Spleen (tissue), 11 donors: ENCODE measurements at regions not wholly inside any gene's neighbourhood (a gene's known extent, or its start where the extent isn't known, plus 50 kb on each side); places are given as distances from the start of the nearest gene placed in this dataset.

Experiments
- DNase-seq: peaks from one replicate; pipeline ENCODE4 v3.0.0-alpha.2; 2020
- H3K27ac ChIP-seq, 8 donors: fragments of 200-600 bp; sonication (generic) in 7 of 8; 1 replicate in 4 of 8; 2 replicates in 4 of 8; pipeline versions ENCODE4 v1.5.0 to v1.8.0; 2016 to 2021; ENCODE audit warnings: inconsistent platforms in 4 of 8, mild to moderate bottlenecking in 4 of 8, moderate library complexity in 1 of 8
- H3K27me3 ChIP-seq, 7 donors: fragments of 200-600 bp; sonication (generic) in 6 of 7; replicated peaks in 1 of 7; 1 replicate in 4 of 7; 2 replicates in 3 of 7; pipeline versions ENCODE4 v1.5.0 to v1.8.0; 2016 to 2021; ENCODE audit warnings: inconsistent platforms in 3 of 7, mild to moderate bottlenecking in 1 of 7
- H3K36me3 ChIP-seq, 6 donors: fragments of 200-600 bp; sonication (generic) in 5 of 6; 1 replicate in 4 of 6; 2 replicates in 2 of 6; pipeline versions ENCODE4 v1.5.0 to v1.8.0; 2016 to 2021; ENCODE audit warnings: inconsistent platforms in 2 of 6
- H3K4me1 ChIP-seq, 6 donors: fragments of 200-600 bp; sonication (generic) in 5 of 6; 1 replicate in 3 of 6; 2 replicates in 3 of 6; pipeline versions ENCODE4 v1.5.0 to v1.8.0; 2016 to 2021; ENCODE audit warnings: inconsistent platforms in 3 of 6
- H3K4me3 ChIP-seq, 8 donors: fragments of 200-600 bp; sonication (generic) in 7 of 8; 1 replicate in 4 of 8; 2 replicates in 4 of 8; pipeline versions ENCODE4 v1.5.0 to v1.8.0; 2016 to 2021; ENCODE audit warnings: inconsistent platforms in 4 of 8, mild to moderate bottlenecking in 4 of 8, moderate library complexity in 2 of 8
- H3K9me3 ChIP-seq, 8 donors: fragments of 200-600 bp; sonication (generic) in 7 of 8; 1 replicate in 4 of 8; 2 replicates in 4 of 8; pipeline versions ENCODE4 v1.5.0 to v1.8.0; 2016 to 2021; ENCODE audit warnings: inconsistent platforms in 4 of 8
- POLR2A ChIP-seq, 3 donors: fragments of 450-650 bp; IDR thresholded peaks; one replicate each; pipeline ENCODE4 v1.5.1; 2017; ENCODE audit warnings: antibody characterized with exemption in 3 of 3, mild to moderate bottlenecking in 1 of 3
- POLR2AphosphoS5 ChIP-seq, 3 donors: sonication (generic); formaldehyde crosslinking; IDR thresholded peaks; one replicate each; pipeline ENCODE4 v1.5.1; 2017; ENCODE audit warnings: antibody characterized with exemption in 3 of 3
- WGBS, 5 donors: extraction: QIAGEN DNeasy Blood & Tissue Kit in 3 of 5; methylation state at CpG; one replicate each; pipeline versions ENCODE4 v1.1.5 to v1.1.7; 2013 to 2018; 5-methylcytosine and 5-hydroxymethylcytosine counted together
- intact Hi-C: fragments of 100-400 bp; cut with DNase I; formaldehyde crosslinking; loops from one replicate; pipeline ENCODE4 v1.15.0; 2023; ENCODE audit warnings: low total_unique reads
- TF ChIP-seq, protein P1 (sequence below), 11 experiments: fragments of 200-600 bp in 7 of 11; fragments of 450-650 bp in 4 of 11; sonication (generic) in 4 of 11; IDR thresholded peaks in 8 of 11; conservative IDR thresholded peaks in 3 of 11; 1 replicate in 7 of 11; 2 replicates in 4 of 11; pipeline versions ENCODE4 v1.4.0 to v1.8.0; 2016 to 2021; ENCODE audit warnings: antibody characterized with exemption in 11 of 11, inconsistent platforms in 4 of 11, mild to moderate bottlenecking in 1 of 11
- donor health status: healthy with polysubstance abuse.
- donor health status: DM: no; HTN: no; CAD: no; lungs with moderate emphysema.
- donor health status: DM: no; HTN: no; CAD: no.
- donor health status: Bipolar disorder and iron deficiency.
- donor health status: healthy.
- donor health status: DM: no; HTN: no; CAD: no.
- donor health status: DM: yes; HTN: yes; CAD: no.

DNA sequence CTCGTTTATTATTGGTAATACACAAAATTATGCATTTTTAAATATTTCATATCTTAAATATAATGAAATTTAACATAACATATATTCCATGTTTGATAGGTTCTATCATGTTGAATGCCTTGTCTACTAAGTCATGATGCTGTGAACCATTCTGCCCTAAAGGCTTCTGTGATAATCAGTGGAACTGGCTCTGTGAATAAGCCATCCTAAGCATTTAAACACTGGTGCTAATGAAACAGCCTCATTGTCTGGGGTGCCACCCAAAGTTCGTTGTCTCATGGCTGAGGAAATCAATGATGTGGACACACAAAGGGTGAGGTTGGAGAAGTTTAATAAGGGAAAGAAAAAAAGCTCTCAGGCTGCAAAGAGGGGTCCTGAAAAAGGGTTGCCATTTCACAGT, 264.7 kb upstream of the ZRANB2 start:
- 50 to 72% (median 62%) methylated on average over 2 of the region's 2 CpGs for WGBS, 5 donors
- Histone ChIP-seq H3K4me3 (no peak overlapping the region), H3K27me3 (no peaks in the 10 kb centered on the region), H3K27ac (no peak overlapping the region), H3K36me3 (no peaks in the 10 kb centered on the region), H3K4me1 (no peaks in the 10 kb centered on the region), H3K9me3 (peaks cover 0 to 41% (median 27%) of the 10 kb centered on the region in 8 donors)
- DNase-seq, result no peak
- TF ChIP-seq, protein P1, sequence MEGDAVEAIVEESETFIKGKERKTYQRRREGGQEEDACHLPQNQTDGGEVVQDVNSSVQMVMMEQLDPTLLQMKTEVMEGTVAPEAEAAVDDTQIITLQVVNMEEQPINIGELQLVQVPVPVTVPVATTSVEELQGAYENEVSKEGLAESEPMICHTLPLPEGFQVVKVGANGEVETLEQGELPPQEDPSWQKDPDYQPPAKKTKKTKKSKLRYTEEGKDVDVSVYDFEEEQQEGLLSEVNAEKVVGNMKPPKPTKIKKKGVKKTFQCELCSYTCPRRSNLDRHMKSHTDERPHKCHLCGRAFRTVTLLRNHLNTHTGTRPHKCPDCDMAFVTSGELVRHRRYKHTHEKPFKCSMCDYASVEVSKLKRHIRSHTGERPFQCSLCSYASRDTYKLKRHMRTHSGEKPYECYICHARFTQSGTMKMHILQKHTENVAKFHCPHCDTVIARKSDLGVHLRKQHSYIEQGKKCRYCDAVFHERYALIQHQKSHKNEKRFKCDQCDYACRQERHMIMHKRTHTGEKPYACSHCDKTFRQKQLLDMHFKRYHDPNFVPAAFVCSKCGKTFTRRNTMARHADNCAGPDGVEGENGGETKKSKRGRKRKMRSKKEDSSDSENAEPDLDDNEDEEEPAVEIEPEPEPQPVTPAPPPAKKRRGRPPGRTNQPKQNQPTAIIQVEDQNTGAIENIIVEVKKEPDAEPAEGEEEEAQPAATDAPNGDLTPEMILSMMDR (IDR thresholded peaks at IDR 0.05 in 8 of 11, conservative IDR thresholded peaks at IDR 0.05 in 3 of 11), result no peak
- TF ChIP-seq POLR2A (IDR thresholded peaks at IDR 0.05), result no peak
- TF ChIP-seq POLR2AphosphoS5 (IDR thresholded peaks at IDR 0.05), result no peak
- intact Hi-C loops, result no loop called here

DNA sequence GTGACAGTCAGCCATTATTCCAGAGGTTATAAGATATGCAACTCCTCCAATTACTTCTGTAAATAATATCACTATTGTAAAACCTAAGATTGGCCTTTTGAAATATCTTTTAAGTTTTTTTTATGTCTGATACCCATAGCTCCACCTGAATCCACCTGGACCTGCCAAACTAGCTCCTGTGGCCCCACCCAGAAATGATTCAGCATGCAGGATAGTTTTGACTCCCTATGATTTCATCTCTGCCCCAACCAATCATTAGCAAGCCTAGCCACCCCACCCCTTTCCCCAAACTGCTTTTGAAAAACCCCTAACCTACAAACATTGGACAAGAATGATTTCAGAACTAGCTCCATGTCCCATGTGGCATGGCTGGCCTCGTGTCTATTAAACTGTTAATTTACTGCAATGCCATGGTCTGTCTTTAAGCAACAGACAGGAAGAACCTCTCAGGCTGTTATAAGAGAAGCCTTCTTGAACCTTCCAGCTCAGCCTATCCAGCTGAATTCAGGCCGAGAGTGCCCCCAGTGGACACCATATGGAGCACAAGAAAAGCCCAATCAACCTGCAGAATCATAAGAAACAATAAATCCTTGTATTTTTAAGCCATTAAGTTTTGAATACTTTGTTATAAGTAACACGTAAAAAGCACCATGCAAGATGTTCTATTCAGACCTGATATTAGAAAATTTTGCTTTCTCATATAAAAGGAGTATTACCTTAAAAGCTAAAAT, 263.0 kb upstream of the ZRANB2 start:
- no peak for DNase-seq
- TF ChIP-seq, protein P1 (IDR thresholded peaks at IDR 0.05 in 8 of 11, conservative IDR thresholded peaks at IDR 0.05 in 3 of 11), result no peak
- no peak for TF ChIP-seq POLR2A (IDR thresholded peaks at IDR 0.05)
- no peak for TF ChIP-seq POLR2AphosphoS5 (IDR thresholded peaks at IDR 0.05)
- intact Hi-C loops, result no loop called here
- Histone ChIP-seq H3K27ac (no peak overlapping the region), H3K9me3 (peaks cover 0 to 57% (median 44%) of the 10 kb centered on the region in 8 donors), H3K27me3 (no peaks in the 10 kb centered on the region), H3K4me1 (no peaks in the 10 kb centered on the region), H3K4me3 (no peak overlapping the region), H3K36me3 (no peaks in the 10 kb centered on the region)
- 59 to 70% (median 62%) methylated on average over 3 of the region's 3 CpGs for WGBS, 5 donors

DNA sequence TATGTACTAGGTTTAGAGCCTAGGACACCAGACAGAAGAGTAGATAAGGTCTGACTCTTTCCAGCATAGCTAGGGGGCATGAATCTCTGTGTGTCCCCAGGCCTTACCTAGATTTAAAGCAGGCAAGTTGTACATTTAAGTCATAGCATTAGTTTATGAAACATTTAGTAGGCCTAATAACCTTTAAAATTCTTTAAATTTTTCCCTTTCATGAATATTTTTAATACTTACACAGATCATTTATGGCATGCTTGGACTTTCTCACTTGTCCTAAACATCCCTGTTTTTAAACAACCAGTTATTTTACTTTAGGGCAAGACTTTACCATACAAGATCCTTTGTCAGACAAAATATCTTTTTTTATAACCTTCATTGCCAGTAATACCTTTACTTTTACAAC, 258.4 kb upstream of the ZRANB2 start:
- Histone ChIP-seq H3K27ac (no peak overlapping the region), H3K36me3 (no peaks in the 10 kb centered on the region), H3K9me3 (peaks cover 0 to 76% (median 67%) of the 10 kb centered on the region in 8 donors), H3K4me3 (no peak overlapping the region), H3K4me1 (no peaks in the 10 kb centered on the region), H3K27me3 (no peaks in the 10 kb centered on the region)
- no peak for DNase-seq
- intact Hi-C loops, result no loop called here
- TF ChIP-seq, protein P1 (IDR thresholded peaks at IDR 0.05 in 8 of 11, conservative IDR thresholded peaks at IDR 0.05 in 3 of 11), result no peak
- TF ChIP-seq POLR2AphosphoS5 (IDR thresholded peaks at IDR 0.05) (no peak), POLR2A (IDR thresholded peaks at IDR 0.05) (no peak)

DNA sequence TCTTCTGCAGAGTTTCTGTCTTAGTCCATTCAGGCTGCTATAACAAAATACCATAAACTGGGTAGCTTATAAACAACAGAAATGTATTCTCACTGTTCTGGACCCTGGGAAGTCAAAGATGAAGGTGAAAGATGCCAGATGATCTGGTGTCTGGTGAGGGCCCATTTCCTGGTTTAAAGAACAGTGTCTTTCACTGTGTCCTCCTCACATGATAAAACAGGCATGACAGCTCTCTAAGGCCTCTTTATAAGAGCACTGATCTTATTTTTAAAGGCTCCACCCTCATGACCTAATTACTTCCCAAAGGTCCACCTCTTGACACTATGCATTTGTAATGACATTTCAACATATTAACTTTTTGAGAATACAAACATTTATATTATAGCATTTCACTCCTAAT, 250.2 kb upstream of the ZRANB2 start:
- Histone ChIP-seq H3K27me3 (no peaks in the 10 kb centered on the region), H3K36me3 (no peaks in the 10 kb centered on the region), H3K9me3 (peaks cover 0 to 54% (median 23%) of the 10 kb centered on the region in 8 donors), H3K4me3 (no peak overlapping the region), H3K4me1 (no peaks in the 10 kb centered on the region), H3K27ac (no peak overlapping the region)
- DNase-seq, result no peak
- TF ChIP-seq, protein P1 (IDR thresholded peaks at IDR 0.05 in 8 of 11, conservative IDR thresholded peaks at IDR 0.05 in 3 of 11), result no peak
- TF ChIP-seq POLR2A (IDR thresholded peaks at IDR 0.05), result no peak
- TF ChIP-seq POLR2AphosphoS5 (IDR thresholded peaks at IDR 0.05), result no peak
- intact Hi-C loops, result no loop called here
